ENCODE measurements at regions not wholly inside any gene's neighbourhood (a gene's known extent, or its start where the extent isn't known, plus 50 kb on each side); places are given as distances from the start of the nearest gene placed in this dataset.

DNA sequence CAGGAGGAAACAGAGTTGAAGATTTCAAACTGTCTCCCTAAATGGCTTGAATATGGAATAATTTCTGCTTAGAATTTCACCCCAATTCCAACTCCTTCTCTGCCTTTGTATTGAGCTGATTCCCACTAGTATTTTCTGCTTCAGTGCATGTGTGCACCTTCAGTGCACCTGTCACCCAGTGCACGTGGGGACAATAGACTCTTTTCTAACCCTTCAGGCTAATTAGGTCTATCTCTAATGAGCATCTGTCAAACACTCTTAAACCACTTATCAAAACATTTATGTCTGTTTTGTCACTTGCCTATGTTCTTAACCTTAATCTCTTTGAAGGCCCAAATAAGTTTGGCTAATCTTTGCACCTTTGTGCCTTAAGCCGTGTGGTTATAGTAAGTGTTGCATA lies 232.0 kb upstream of the NETO1 start:
- H3K18ac ChIP-seq (ENCODE audit: insufficient read length, low read depth, low read length) = no peak overlapping the region
- H3K9ac ChIP-seq (ENCODE audit: extremely low read depth, insufficient read length, low read length) = no peak overlapping the region
- Mint-ChIP-seq H3K4me3 (no peak overlapping the region), H3K36me3 (ENCODE audit: insufficient read depth in 1 of 3, low read depth in 3 of 3) (no peaks in the 10 kb centered on the region), H3K4me1 (peaks cover 7 to 8% of the 10 kb centered on the region in 2 experiments), H3K9me3 (no peaks in the 10 kb centered on the region), H3K27me3 (ENCODE audit: low read depth) (no peaks in the 10 kb centered on the region), H3K27ac (no peak overlapping the region)
- no peak overlapping the region for H4K8ac ChIP-seq (replicated peaks; ENCODE audit: insufficient read length, low read depth, low read length)
- H3K23ac ChIP-seq (ENCODE audit: insufficient read length, low read depth, low read length) = no peak overlapping the region
- no peaks in the 10 kb centered on the region for H3K23me2 ChIP-seq (ENCODE audit: insufficient read length, low read depth, low read length, poor library complexity, severe bottlenecking)
- DNase-seq = no peak
- no peaks in the 10 kb centered on the region; the same call in 1 of the 2 replicates for H3K4me1 ChIP-seq (ENCODE audit: insufficient read depth, low read length)
- H3K79me2 ChIP-seq (ENCODE audit: insufficient read depth, low read length) = no peaks in the 10 kb centered on the region
- H3K4me2 ChIP-seq (ENCODE audit: insufficient read depth, insufficient read length, low read length) = no peak overlapping the region
- H2BK120ac ChIP-seq (ENCODE audit: low read depth, low read length, poor library complexity, severe bottlenecking) = no peak overlapping the region
- no peak overlapping the region for H3K56ac ChIP-seq (ENCODE audit: insufficient read length, low read depth, low read length)
- no peak for TF ChIP-seq CTCF (conservative IDR thresholded peaks at IDR 0.05)
- H3K14ac ChIP-seq (ENCODE audit: insufficient read depth, low read length) = no peak overlapping the region
- no peak overlapping the region for H2BK5ac ChIP-seq (ENCODE audit: insufficient read length, low read length)
- H2AK5ac ChIP-seq (ENCODE audit: insufficient read length, low read length) = no peak overlapping the region
- H3K79me1 ChIP-seq (ENCODE audit: insufficient read depth, low read depth, low read length, poor library complexity, severe bottlenecking) = no peaks in the 10 kb centered on the region
- no peak overlapping the region for H2BK20ac ChIP-seq (ENCODE audit: low read depth, low read length, poor library complexity, severe bottlenecking)
- H2BK12ac ChIP-seq (ENCODE audit: insufficient read length, low read depth, low read length) = no peak overlapping the region
- no peak overlapping the region for H2BK15ac ChIP-seq (ENCODE audit: low read depth, low read length)
- no peaks in the 10 kb centered on the region for H4K20me1 ChIP-seq (ENCODE audit: control insufficient read depth, insufficient read depth, insufficient read length)
- H3T11ph ChIP-seq (ENCODE audit: low read length) = no peak overlapping the region
- no peak overlapping the region for H4K91ac ChIP-seq (ENCODE audit: insufficient read length, low read depth, low read length)
- H2AFZ ChIP-seq (ENCODE audit: low read length) = no peak overlapping the region
- H3K9me3 ChIP-seq (ENCODE audit: control insufficient read depth, low read depth, low read length) = no peaks in the 10 kb centered on the region
- H3K27ac ChIP-seq (ENCODE audit: insufficient read length, low read depth, low read length) = no peak overlapping the region
- no peak overlapping the region for H4K5ac ChIP-seq (ENCODE audit: insufficient read length, low read depth, low read length)
- WGBS (ENCODE audit: extremely low coverage, insufficient read length, low lambda C conversion rate) = no CpG with 5 or more reads among the region's 2 CpGs
- no peaks in the 10 kb centered on the region for H3K27me3 ChIP-seq (ENCODE audit: insufficient read depth, low read length)
- H3K4ac ChIP-seq (ENCODE audit: low read depth, low read length) = no peak overlapping the region

Measured in H9 (cell line).